ENCODE measurements at regions not wholly inside any gene's neighbourhood (a gene's known extent, or its start where the extent isn't known, plus 50 kb on each side); places are given as distances from the start of the nearest gene placed in this dataset.
"Not testable (repeated sequence)": the region's sequence is repeated elsewhere in the genome, so short reads cannot be mapped to it uniquely, and the experiment has no call there.

- no peaks in the 10 kb centered on the region for H3K9me3 ChIP-seq (ENCODE audit: low read length)
- no peak overlapping the region for H3K4me3 ChIP-seq (ENCODE audit: low read length)
- no peak overlapping the region for H2AFZ ChIP-seq (ENCODE audit: low read depth, low read length)
- no peaks in the 10 kb centered on the region for H3K4me1 ChIP-seq (ENCODE audit: insufficient read depth, low read length)
- H3K27me3 ChIP-seq (ENCODE audit: insufficient read depth, low read length), result no peaks in the 10 kb centered on the region
- H3K36me3 ChIP-seq (ENCODE audit: insufficient read depth, low read length), result no peaks in the 10 kb centered on the region
These were observed 552.0 kb upstream of the ST8SIA4 start for GRCh38 chr5:101455048-101455447.

- not testable (repeated sequence) for H2AFZ ChIP-seq (ENCODE audit: low read depth, low read length); H3K4me3 ChIP-seq (ENCODE audit: low read length); H3K27me3 ChIP-seq (ENCODE audit: insufficient read depth, low read length); H3K36me3 ChIP-seq (ENCODE audit: insufficient read depth, low read length); H3K4me1 ChIP-seq (ENCODE audit: insufficient read depth, low read length); H3K9me3 ChIP-seq (ENCODE audit: low read length)
These were observed 539.2 kb upstream of the ST8SIA4 start for GRCh38 chr5:101442281-101442680.

- Histone ChIP-seq H3K27me3 (ENCODE audit: insufficient read depth, low read length) (no peaks in the 10 kb centered on the region), H2AFZ (ENCODE audit: low read depth, low read length) (peak overlapping the region; percentile 51), H3K4me3 (ENCODE audit: low read length) (no peak overlapping the region), H3K36me3 (ENCODE audit: insufficient read depth, low read length) (no peaks in the 10 kb centered on the region), H3K4me1 (ENCODE audit: insufficient read depth, low read length) (no peaks in the 10 kb centered on the region), H3K9me3 (ENCODE audit: low read length) (no peaks in the 10 kb centered on the region)
These were observed 537.1 kb upstream of the ST8SIA4 start for GRCh38 chr5:101440173-101440572.

DNA sequence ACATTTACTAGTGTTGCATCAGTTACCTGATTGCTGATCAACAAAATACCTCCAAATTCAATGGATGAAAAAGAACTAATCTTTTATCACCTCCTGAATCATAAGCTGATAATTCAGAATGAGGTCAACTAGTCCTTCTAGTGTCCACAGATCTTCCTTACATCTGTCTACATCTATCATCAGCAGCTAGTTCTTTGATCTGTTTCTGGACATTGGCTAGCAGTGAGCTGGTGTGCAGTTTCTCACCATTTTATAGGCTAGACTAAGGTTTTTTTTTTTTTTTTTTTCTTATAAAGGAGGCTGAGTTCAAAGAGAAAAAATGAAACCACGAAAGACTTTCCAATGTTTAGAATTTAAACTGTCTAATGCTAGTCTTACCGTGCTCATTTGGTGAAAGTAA lies 534.3 kb upstream of the ST8SIA4 start:
- Histone ChIP-seq H3K9me3 (ENCODE audit: low read length) (no peaks in the 10 kb centered on the region), H3K4me3 (ENCODE audit: low read length) (no peak overlapping the region), H2AFZ (ENCODE audit: low read depth, low read length) (no peak overlapping the region), H3K4me1 (ENCODE audit: insufficient read depth, low read length) (no peaks in the 10 kb centered on the region), H3K36me3 (ENCODE audit: insufficient read depth, low read length) (no peaks in the 10 kb centered on the region), H3K27me3 (ENCODE audit: insufficient read depth, low read length) (no peaks in the 10 kb centered on the region)

DNA sequence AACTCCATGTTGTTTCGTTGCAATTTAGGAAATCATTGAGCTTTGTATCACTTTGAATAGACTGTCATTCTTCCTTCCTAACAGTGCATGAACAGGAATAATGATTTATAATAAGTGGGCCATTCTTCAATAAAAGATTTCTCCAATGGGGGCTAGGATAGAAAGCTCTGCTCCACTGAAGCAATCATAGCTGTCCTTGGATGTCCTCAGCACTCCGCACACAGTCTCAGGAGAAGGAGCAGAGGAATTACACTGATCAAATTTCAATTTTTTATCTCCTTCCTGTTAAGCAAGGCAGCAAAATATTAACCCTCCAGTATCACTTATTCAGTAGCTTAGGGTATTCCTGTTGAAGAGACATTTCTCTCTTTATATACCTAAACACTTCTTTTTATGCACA lies 532.7 kb upstream of the ST8SIA4 start:
- Histone ChIP-seq H3K9me3 (ENCODE audit: low read length) (no peaks in the 10 kb centered on the region), H2AFZ (ENCODE audit: low read depth, low read length) (peak overlapping the region; percentile 31), H3K4me1 (ENCODE audit: insufficient read depth, low read length) (no peaks in the 10 kb centered on the region), H3K27me3 (ENCODE audit: insufficient read depth, low read length) (no peaks in the 10 kb centered on the region), H3K36me3 (ENCODE audit: insufficient read depth, low read length) (no peaks in the 10 kb centered on the region), H3K4me3 (ENCODE audit: low read length) (no peak overlapping the region)

GRCh38 chr5:101431201-101431600 lies 528.1 kb upstream of the ST8SIA4 start:
- H3K9me3 ChIP-seq (ENCODE audit: low read length), result no peaks in the 10 kb centered on the region
- H3K36me3 ChIP-seq (ENCODE audit: insufficient read depth, low read length), result no peaks in the 10 kb centered on the region
- H3K27me3 ChIP-seq (ENCODE audit: insufficient read depth, low read length), result no peaks in the 10 kb centered on the region
- no peak overlapping the region for H2AFZ ChIP-seq (ENCODE audit: low read depth, low read length)
- no peak overlapping the region for H3K4me3 ChIP-seq (ENCODE audit: low read length)
- no peaks in the 10 kb centered on the region for H3K4me1 ChIP-seq (ENCODE audit: insufficient read depth, low read length)

- Histone ChIP-seq H3K4me1 (ENCODE audit: insufficient read depth, low read length) (peaks cover 3% of the 10 kb centered on the region), H3K27me3 (ENCODE audit: insufficient read depth, low read length) (no peaks in the 10 kb centered on the region), H2AFZ (ENCODE audit: low read depth, low read length) (no peak overlapping the region), H3K36me3 (ENCODE audit: insufficient read depth, low read length) (no peaks in the 10 kb centered on the region), H3K4me3 (ENCODE audit: low read length) (no peak overlapping the region), H3K9me3 (ENCODE audit: low read length) (no peaks in the 10 kb centered on the region)
These were observed 527.5 kb upstream of the ST8SIA4 start for GRCh38 chr5:101430551-101430950.

GRCh38 chr5:101429241-101429640 lies 526.2 kb upstream of the ST8SIA4 start:
- no peak overlapping the region for H2AFZ ChIP-seq (ENCODE audit: low read depth, low read length)
- peaks cover 11% of the 10 kb centered on the region for H3K4me1 ChIP-seq (ENCODE audit: insufficient read depth, low read length)
- no peaks in the 10 kb centered on the region for H3K9me3 ChIP-seq (ENCODE audit: low read length)
- no peaks in the 10 kb centered on the region for H3K36me3 ChIP-seq (ENCODE audit: insufficient read depth, low read length)
- H3K27me3 ChIP-seq (ENCODE audit: insufficient read depth, low read length), result no peaks in the 10 kb centered on the region
- H3K4me3 ChIP-seq (ENCODE audit: low read length), result no peak overlapping the region

GRCh38 chr5:101425339-101425859 lies 522.3 kb upstream of the ST8SIA4 start:
- Histone ChIP-seq H3K36me3 (ENCODE audit: insufficient read depth, low read length) (no peaks in the 10 kb centered on the region), H3K4me1 (ENCODE audit: insufficient read depth, low read length) (peaks cover 11% of the 10 kb centered on the region), H3K4me3 (ENCODE audit: low read length) (no peak overlapping the region), H3K27me3 (ENCODE audit: insufficient read depth, low read length) (no peaks in the 10 kb centered on the region), H3K9me3 (ENCODE audit: low read length) (no peaks in the 10 kb centered on the region), H2AFZ (ENCODE audit: low read depth, low read length) (peak overlapping the region; percentile 54)

- H3K4me1 ChIP-seq (ENCODE audit: insufficient read depth, low read length), result peaks cover 11% of the 10 kb centered on the region
- no peaks in the 10 kb centered on the region for H3K36me3 ChIP-seq (ENCODE audit: insufficient read depth, low read length)
These were observed 521.6 kb upstream of the ST8SIA4 start for GRCh38 chr5:101424530-101425175.

DNA sequence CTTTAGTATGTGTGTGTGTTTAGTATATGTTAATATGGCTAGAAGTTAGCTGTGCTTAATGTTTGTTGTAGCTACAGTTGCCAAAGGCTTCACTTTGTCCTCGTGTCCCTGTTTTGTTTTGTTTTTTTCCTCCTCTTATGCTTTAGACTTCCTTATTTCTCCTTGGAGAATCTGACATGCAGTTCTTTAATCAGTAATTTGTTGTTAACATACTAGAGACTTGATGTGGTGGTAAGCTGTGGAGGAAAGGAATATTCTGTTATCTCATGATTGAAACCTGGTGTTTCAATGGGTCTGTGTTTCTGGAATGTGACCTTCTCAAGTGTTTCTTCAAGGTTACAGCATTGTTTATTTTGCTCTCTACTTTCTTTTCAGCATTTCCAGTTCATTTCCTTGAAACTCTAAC lies 515.6 kb upstream of the ST8SIA4 start:
- Histone ChIP-seq H3K4me3 (ENCODE audit: low read length) (no peak overlapping the region), H3K36me3 (ENCODE audit: insufficient read depth, low read length) (no peaks in the 10 kb centered on the region), H2AFZ (ENCODE audit: low read depth, low read length) (peak overlapping the region; percentile 54), H3K4me1 (ENCODE audit: insufficient read depth, low read length) (peaks cover 8% of the 10 kb centered on the region), H3K27me3 (ENCODE audit: insufficient read depth, low read length) (no peaks in the 10 kb centered on the region), H3K9me3 (ENCODE audit: low read length) (no peaks in the 10 kb centered on the region)

More at GRCh38 chr5:101424530-101425175, 521.6 kb upstream of the ST8SIA4 start:
- Histone ChIP-seq H2AFZ (ENCODE audit: low read depth, low read length) (peak overlapping the region; percentile 54), H3K27me3 (ENCODE audit: insufficient read depth, low read length) (no peaks in the 10 kb centered on the region), H3K4me3 (ENCODE audit: low read length) (no peak overlapping the region), H3K9me3 (ENCODE audit: low read length) (no peaks in the 10 kb centered on the region)

- H2AFZ ChIP-seq (ENCODE audit: low read depth, low read length), result no peak overlapping the region
- no peaks in the 10 kb centered on the region for H3K27me3 ChIP-seq (ENCODE audit: insufficient read depth, low read length)
- H3K4me1 ChIP-seq (ENCODE audit: insufficient read depth, low read length), result no peaks in the 10 kb centered on the region
- H3K36me3 ChIP-seq (ENCODE audit: insufficient read depth, low read length), result no peaks in the 10 kb centered on the region
- no peak overlapping the region for H3K4me3 ChIP-seq (ENCODE audit: low read length)
- no peaks in the 10 kb centered on the region for H3K9me3 ChIP-seq (ENCODE audit: low read length)
These were observed 501.4 kb upstream of the ST8SIA4 start for GRCh38 chr5:101404531-101404930.

GRCh38 chr5:101393795-101394450 lies 490.8 kb upstream of the ST8SIA4 start:
- Histone ChIP-seq H2AFZ (ENCODE audit: low read depth, low read length) (no peak overlapping the region), H3K9me3 (ENCODE audit: low read length) (peaks cover 2% of the 10 kb centered on the region), H3K27me3 (ENCODE audit: insufficient read depth, low read length) (no peaks in the 10 kb centered on the region), H3K36me3 (ENCODE audit: insufficient read depth, low read length) (no peaks in the 10 kb centered on the region), H3K4me1 (ENCODE audit: insufficient read depth, low read length) (peaks cover 3% of the 10 kb centered on the region), H3K4me3 (ENCODE audit: low read length) (no peak overlapping the region)
